Limb (tissue), 2 donors: ENCODE measurements at regions not wholly inside any gene's neighbourhood (a gene's known extent, or its start where the extent isn't known, plus 50 kb on each side); places are given as distances from the start of the nearest gene placed in this dataset.

Experiments
- DNase-seq, 2 donors: peaks; one replicate each; pipeline ENCODE4 v3.0.0-alpha.2; 2016; ENCODE audit errors: extremely low spot score in 2 of 2

- DNase-seq, result no peak
These were observed 180.4 kb upstream of the JARID2 start for GRCh38 chr6:15065261-15065989.

- no peak for DNase-seq
These were observed 179.6 kb upstream of the JARID2 start for GRCh38 chr6:15066089-15066758.

GRCh38 chr6:15073344-15073789 is 172.5 kb upstream of the JARID2 start:
- no peak for DNase-seq

- no peak for DNase-seq
These were observed 171.9 kb upstream of the JARID2 start for GRCh38 chr6:15073883-15074465.

- no peak for DNase-seq
These were observed 171.1 kb upstream of the JARID2 start for GRCh38 chr6:15074806-15075205.

- no peak for DNase-seq
These were observed 169.3 kb upstream of the JARID2 start for GRCh38 chr6:15076565-15076964.

GRCh38 chr6:15077006-15077405 is 168.9 kb upstream of the JARID2 start:
- DNase-seq, result no peak

GRCh38 chr6:15077961-15078360 is 167.9 kb upstream of the JARID2 start:
- no peak for DNase-seq

GRCh38 chr6:15079288-15079817 is 166.5 kb upstream of the JARID2 start:
- DNase-seq, result no peak

- DNase-seq, result no peak
These were observed 165.0 kb upstream of the JARID2 start for GRCh38 chr6:15080895-15081294.

GRCh38 chr6:15081447-15081846 is 164.4 kb upstream of the JARID2 start:
- no peak for DNase-seq

- no peak for DNase-seq
These were observed 163.2 kb upstream of the JARID2 start for GRCh38 chr6:15082708-15083107.

- no peak for DNase-seq
These were observed 159.3 kb upstream of the JARID2 start for GRCh38 chr6:15086348-15087158.

GRCh38 chr6:15087186-15087589 is 158.7 kb upstream of the JARID2 start:
- DNase-seq, result no peak

- no peak for DNase-seq
These were observed 156.8 kb upstream of the JARID2 start for GRCh38 chr6:15088904-15089568.

GRCh38 chr6:15089569-15090144 is 156.2 kb upstream of the JARID2 start:
- no peak for DNase-seq

- peak; percentile 20 to 40 for DNase-seq
These were observed 155.7 kb upstream of the JARID2 start for GRCh38 chr6:15090145-15090579.

GRCh38 chr6:15090745-15091384 is 155.0 kb upstream of the JARID2 start:
- DNase-seq, result no peak

- no peak for DNase-seq
These were observed 148.7 kb upstream of the JARID2 start for GRCh38 chr6:15096894-15097837.
